NCI-H1417 (cell line): ENCODE measurements at regions not wholly inside any gene's neighbourhood (a gene's known extent, or its start where the extent isn't known, plus 50 kb on each side); places are given as distances from the start of the nearest gene placed in this dataset.
"Not testable (repeated sequence)": the region's sequence is repeated elsewhere in the genome, so short reads cannot be mapped to it uniquely, and the experiment has no call there.

Experiments used
- DNase-seq, 3 experiments: peaks; one replicate each; lab custom pipeline; 2025; lab: John Stamatoyannopoulos, UW

- not testable (repeated sequence) for DNase-seq
Measured at GRCh38 chr15:85264614-85265190, 115.7 kb upstream of the AKAP13 start.

GRCh38 chr15:85267158-85267857 is 113.1 kb upstream of the AKAP13 start:
- not testable (repeated sequence) for DNase-seq

- no peak for DNase-seq
Measured at GRCh38 chr15:85274315-85275050, 105.9 kb upstream of the AKAP13 start.

- no peak for DNase-seq
Measured at GRCh38 chr15:85276508-85276907, 103.9 kb upstream of the AKAP13 start.

- no peak for DNase-seq
Measured at GRCh38 chr15:85276921-85277320, 103.5 kb upstream of the AKAP13 start.

- no peak for DNase-seq
Measured at GRCh38 chr15:85277847-85278370, 102.5 kb upstream of the AKAP13 start.

GRCh38 chr15:85280203-85280602 is 100.2 kb upstream of the AKAP13 start:
- no peak for DNase-seq

- no peak for DNase-seq
Measured at GRCh38 chr15:85281293-85281882, 99.0 kb upstream of the AKAP13 start.

- DNase-seq: no peak
Measured at GRCh38 chr15:85282504-85283115, 97.8 kb upstream of the AKAP13 start.

GRCh38 chr15:85283815-85284214 is 96.6 kb upstream of the AKAP13 start:
- not testable (repeated sequence) for DNase-seq

- DNase-seq: no peak
Measured at GRCh38 chr15:85284497-85284896, 95.9 kb upstream of the AKAP13 start.

- DNase-seq: peak; percentile 0 to 79 (median 52)
Measured at GRCh38 chr15:85289677-85290365, 90.6 kb upstream of the AKAP13 start.

GRCh38 chr15:85292583-85292982 is 87.8 kb upstream of the AKAP13 start:
- not testable (repeated sequence) for DNase-seq

GRCh38 chr15:85296615-85297402 is 83.6 kb upstream of the AKAP13 start:
- DNase-seq: peak; percentile 43 to 96 (median 81)

GRCh38 chr15:85297537-85297936 is 82.9 kb upstream of the AKAP13 start:
- DNase-seq: peak in 1 of 3 experiments; percentile 54

GRCh38 chr15:85298366-85298765 is 82.0 kb upstream of the AKAP13 start:
- no peak for DNase-seq

- DNase-seq: no peak
Measured at GRCh38 chr15:85298941-85299340, 81.5 kb upstream of the AKAP13 start.

- DNase-seq: no peak
Measured at GRCh38 chr15:85302271-85302670, 78.1 kb upstream of the AKAP13 start.

GRCh38 chr15:85305050-85305449 is 75.4 kb upstream of the AKAP13 start:
- no peak for DNase-seq

GRCh38 chr15:85306946-85307686 is 73.3 kb upstream of the AKAP13 start:
- peak in 2 of 3 experiments; percentile 8 to 46 for DNase-seq
